Choroid plexus epithelial cell (primary cell): ENCODE measurements at regions not wholly inside any gene's neighbourhood (a gene's known extent, or its start where the extent isn't known, plus 50 kb on each side); places are given as distances from the start of the nearest gene placed in this dataset.

Experiments
- DNase-seq: peaks from one replicate; pipeline ENCODE4 v3.0.0-alpha.2; 2010; ENCODE audit warnings: low read depth
- H3K4me3 ChIP-seq: 2 replicates; pipeline ENCODE4 v1.5.1; 2011; ENCODE audit warnings: low read depth, mild to moderate bottlenecking, control low read depth, low read length, moderate library complexity
- CTCF ChIP-seq: conservative IDR thresholded peaks from 2 replicates; pipeline ENCODE4 v1.5.1; 2011; ENCODE audit warnings: low read depth, mild to moderate bottlenecking, control low read depth, inconsistent platforms, low read length, moderate library complexity

- TF ChIP-seq CTCF: no peak
- DNase-seq: no peak
- H3K4me3 ChIP-seq: no peak overlapping the region
Observed at GRCh38 chr13:73941752-73942151, 192.5 kb downstream of the KLF12 start.

GRCh38 chr13:73940098-73940497 is 194.1 kb downstream of the KLF12 start:
- no peak overlapping the region for H3K4me3 ChIP-seq
- no peak for TF ChIP-seq CTCF
- no peak for DNase-seq

GRCh38 chr13:73939603-73940002 is 194.6 kb downstream of the KLF12 start:
- no peak overlapping the region for H3K4me3 ChIP-seq
- TF ChIP-seq CTCF: no peak
- no peak for DNase-seq

- DNase-seq: peak; percentile 34
- no peak for TF ChIP-seq CTCF
Observed at GRCh38 chr13:73939071-73939380, 195.2 kb downstream of the KLF12 start.

GRCh38 chr13:73938372-73939070 is 195.7 kb downstream of the KLF12 start:
- TF ChIP-seq CTCF: no peak
- peak; percentile 95 for DNase-seq
- no peak overlapping the region for H3K4me3 ChIP-seq

More at GRCh38 chr13:73939071-73939380, 195.2 kb downstream of the KLF12 start:
- no peak overlapping the region for H3K4me3 ChIP-seq

- DNase-seq: no peak
- TF ChIP-seq CTCF: no peak
- no peak overlapping the region for H3K4me3 ChIP-seq
Observed at GRCh38 chr13:73937441-73937840, 196.8 kb downstream of the KLF12 start.

GRCh38 chr13:73935991-73936390 is 198.2 kb downstream of the KLF12 start:
- no peak for DNase-seq
- no peak for TF ChIP-seq CTCF
- H3K4me3 ChIP-seq: no peak overlapping the region
